ENCODE measurements at regions not wholly inside any gene's neighbourhood (a gene's known extent, or its start where the extent isn't known, plus 50 kb on each side); places are given as distances from the start of the nearest gene placed in this dataset.
"Not testable (repeated sequence)": the region's sequence is repeated elsewhere in the genome, so short reads cannot be mapped to it uniquely, and the experiment has no call there.

DNA sequence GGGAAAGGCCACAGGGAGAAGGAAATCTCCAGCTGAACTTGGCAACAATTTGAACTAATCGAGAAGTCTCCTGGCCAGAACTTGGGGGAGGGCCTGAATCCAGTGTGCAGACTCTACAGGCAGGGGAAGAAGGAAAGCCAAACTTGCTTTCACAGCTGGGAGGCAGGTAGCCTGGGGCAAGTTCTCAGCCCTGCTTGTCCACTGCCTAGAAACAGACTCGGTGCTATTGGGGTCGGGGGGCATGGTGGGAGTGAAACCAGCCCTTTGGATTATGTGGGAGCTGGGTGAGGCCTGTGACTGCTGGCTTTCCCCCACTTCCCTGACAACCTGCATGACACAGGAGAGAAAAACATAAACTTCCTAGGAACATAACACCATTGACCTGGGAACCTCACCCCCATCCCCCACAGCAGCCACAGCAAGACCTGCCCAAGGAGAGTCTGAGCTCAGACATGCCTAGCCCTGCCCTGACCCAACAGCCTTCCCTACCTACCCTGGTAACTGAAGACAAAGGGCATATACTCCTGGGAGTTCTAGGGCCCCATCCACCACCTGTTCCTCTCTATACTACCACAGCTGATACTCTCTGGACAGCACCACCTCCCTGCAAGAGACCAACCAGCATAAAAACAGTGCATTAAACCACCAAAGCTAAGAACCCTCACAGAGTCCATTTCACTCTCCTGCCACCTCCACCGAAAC is 103.7 kb upstream of the MNS1 start:
- DNase-seq, result no peak

GRCh38 chr15:56557415-56557814 is 92.5 kb upstream of the MNS1 start:
- no peak for DNase-seq

DNA sequence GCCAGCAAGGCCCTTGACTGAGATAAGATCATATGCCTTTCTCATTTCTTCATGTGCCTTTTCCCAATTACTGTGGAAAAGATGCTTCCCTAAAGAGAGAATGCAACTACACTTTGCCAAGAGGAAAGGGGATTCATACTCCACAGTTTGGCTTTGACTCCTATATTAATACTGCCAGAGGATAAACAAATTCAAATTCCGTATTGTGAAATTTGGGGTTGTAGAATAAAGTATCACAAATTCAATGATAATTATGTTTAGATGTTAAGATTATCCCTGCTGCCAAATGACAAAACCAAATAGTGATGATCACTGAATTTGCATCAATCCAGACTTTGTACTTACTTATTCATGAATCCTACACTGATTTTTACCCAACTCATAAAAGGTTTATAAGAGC is 88.5 kb upstream of the MNS1 start:
- DNase-seq, result no peak

DNA sequence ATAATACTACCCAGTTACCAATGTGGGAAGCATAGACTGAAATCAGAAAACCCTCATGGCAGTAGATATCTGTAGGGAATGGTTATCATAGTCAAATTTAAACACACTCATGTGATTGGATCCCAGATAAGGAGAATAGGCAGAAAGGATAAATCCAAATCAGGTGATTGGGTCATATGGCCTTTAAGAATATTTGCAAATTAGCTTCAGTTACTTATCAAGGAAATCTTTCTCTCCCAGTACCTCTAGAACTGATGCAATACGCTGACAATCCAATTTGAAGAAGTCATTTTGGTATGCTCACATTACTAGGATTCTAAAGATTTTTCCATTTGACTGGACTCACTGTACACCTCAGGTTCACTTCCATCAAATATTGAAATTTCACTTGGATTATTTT is 87.7 kb upstream of the MNS1 start:
- no peak for DNase-seq

DNA sequence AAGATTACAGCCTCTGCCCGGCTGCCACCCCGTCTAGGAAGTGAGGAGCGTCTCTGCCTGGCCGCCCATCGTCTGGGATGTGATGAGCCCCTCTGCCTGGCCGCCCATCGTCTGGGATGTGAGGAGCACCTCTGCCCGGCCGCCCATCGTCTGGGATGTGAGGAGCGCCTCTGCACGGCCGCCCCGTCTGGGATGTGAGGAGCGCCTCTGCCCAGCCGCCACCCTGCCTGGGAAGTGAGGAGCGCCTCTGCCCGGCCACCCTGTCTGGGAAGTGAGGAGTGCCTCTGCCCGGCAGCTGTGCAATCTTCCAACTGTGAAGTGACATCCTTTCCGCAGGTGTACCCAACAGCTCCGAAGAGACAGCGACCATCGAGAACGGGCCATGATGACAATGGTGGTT is 75.6 kb upstream of the MNS1 start:
- not testable (repeated sequence) for DNase-seq

DNA sequence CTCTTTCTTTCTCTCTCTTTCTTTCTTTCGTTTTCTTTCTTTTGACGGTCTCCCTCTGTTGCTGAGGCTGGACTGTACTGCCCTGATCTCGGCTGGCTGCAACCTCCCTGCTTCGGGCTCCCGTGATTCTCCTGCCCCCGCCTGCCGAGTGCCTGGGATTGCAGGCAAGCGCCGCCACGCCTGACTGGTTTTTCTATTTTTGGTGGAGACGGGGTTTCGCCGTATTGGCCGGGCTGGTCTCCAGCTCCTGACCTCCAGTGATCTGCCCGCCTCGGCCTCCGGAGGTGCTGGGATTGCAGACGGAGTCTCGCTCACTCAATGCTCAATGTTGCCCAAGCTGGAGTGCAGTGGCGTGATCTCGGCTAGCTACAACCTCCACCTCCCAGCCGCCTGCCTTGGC is 75.2 kb upstream of the MNS1 start:
- not testable (repeated sequence) for DNase-seq

- no peak for DNase-seq
These were observed 74.1 kb upstream of the MNS1 start for GRCh38 chr15:56538901-56539545.

DNA sequence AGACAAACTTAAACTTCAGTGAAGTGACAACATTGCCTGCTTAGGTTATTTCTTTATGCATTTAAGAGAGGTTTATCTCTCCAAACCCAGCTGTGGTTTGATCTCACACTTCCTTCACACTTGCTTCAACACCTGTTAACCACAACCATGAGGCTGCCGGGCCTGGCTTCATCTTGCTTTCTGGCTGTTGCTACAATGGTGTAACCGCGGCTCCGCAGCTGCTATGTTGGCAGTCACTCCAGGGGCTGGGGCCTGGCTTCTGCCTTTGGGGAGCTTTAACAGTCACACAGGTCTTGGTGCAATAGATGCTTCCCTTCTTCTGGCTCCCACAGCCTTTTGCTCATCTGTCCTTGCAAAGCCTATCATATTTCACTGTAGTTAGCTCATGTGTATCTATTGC is 72.9 kb upstream of the MNS1 start:
- peak; percentile 45 for DNase-seq

- DNase-seq, result no peak
These were observed 69.8 kb upstream of the MNS1 start for GRCh38 chr15:56534728-56535127.

GRCh38 chr15:56533731-56534403 is 68.9 kb upstream of the MNS1 start:
- no peak for DNase-seq

DNA sequence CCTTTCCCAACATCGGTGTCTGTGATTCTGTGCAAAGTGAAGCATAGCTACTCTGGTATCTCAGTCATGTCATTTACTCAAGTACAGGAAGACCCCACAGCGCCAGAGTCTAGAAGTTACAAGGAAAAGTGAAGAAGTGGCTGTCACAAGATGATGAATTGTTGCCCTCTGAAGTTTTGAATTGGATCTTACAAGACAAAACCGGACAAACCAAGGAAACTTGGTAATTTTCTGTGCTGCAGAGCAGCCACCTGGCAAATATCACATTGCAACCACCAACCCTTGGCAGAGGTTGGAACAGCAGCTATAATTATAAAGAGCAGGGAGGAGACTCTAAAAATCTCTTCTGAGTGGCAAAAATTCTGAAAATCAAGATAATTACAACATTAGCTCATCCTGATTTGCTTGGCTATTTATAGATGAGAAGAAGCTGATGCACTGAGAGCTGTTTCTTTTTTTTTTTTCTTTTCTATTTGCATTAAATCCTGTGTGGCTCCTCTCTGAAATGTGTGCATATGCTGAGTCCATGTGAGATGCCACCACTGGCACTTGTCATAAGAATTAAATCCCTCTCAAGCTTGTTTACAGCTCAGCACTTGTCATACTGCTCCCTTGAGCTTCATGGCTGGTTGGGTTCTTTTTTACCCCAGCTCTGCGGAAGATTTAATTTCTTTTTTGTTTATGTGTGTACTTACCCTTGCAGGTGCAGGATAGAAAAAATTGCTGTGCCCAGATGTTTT is 68.0 kb upstream of the MNS1 start:
- no peak for DNase-seq

- no peak for DNase-seq
These were observed 65.2 kb upstream of the MNS1 start for GRCh38 chr15:56530157-56530556.

DNA sequence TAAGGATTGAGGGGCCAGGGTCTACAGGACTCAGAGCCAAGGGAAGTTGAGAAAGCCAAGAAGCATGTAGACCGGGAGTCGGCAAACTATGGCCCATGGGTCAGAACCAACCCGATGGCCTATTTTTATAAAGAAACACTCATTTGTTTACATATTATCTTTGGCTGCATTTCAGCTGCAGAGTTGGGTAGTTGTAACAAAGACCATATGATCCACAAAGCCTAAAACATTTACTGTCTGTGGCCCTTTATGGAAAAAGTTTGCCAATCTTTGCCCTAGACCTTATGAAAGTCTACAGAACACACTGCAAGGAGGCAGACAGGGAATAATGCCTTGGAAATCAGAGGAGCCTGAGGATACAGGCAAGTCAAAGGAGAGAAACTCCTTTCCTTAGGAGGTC is 63.2 kb upstream of the MNS1 start:
- DNase-seq, result no peak

DNA sequence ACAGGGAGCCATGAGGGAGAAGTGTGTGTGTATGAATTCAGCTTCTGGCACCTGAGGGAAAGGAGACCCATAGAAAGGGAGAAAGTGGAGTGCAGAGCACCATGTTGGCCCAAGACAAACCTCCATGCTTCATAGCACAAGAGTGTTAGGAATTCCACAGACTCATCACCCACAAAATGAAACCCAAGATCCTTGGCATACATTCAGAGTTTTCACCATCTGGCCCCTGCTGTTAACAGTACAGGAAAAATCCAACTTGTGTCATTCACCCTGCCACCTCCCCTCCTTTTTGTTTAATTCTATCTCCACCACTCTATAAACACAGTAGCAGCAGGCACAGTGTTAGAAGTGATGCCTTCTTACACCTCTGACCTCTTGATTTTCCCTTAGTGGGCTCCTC is 60.0 kb upstream of the MNS1 start:
- no peak for DNase-seq

- no peak for DNase-seq
These were observed 58.6 kb upstream of the MNS1 start for GRCh38 chr15:56523521-56523920.

DNA sequence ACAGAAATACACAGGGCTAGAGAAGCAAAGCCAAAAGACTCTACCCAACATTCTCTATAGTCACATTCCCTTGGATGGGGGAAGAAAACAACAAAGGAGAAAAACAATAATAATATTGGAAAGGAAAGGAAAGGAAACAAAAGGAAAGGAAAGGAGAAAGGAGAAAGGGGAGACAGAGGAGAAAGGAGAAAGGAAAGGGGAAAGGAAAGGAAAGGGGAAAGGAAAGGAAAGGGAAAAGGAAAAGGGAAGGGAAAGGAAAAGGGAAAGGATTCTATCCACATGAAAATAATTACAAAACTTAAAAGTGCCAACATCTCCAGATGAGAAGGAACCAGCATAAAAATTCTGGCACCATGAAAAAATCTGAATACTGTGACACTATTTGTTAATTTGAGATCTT is 54.1 kb upstream of the MNS1 start:
- no peak for DNase-seq

Data from CD4-positive, alpha-beta T cell treated with Interleukin-4 for 4 hours (primary cell).